ENCODE measurements at regions not wholly inside any gene's neighbourhood (a gene's known extent, or its start where the extent isn't known, plus 50 kb on each side); places are given as distances from the start of the nearest gene placed in this dataset.

DNA sequence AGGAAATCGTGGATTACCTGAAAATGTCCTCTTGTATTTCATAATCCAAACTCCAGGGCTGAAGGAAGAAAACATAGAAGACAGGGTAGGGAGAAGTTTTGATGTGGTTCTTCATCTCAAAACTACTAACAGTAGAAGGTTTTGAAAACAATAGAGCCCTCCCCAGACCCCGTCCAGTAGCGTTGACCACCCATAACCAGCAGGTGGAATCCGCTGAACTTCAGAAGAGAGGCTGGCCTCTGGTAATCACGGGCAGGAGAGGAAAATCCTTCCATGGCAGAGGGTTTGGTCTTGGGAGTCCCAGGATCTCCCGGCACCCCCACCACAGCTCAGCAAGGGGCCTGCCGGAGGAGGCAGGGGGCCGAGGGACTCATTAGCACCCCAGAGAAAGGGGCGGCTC is 333.4 kb upstream of the RNF32 start:
- TF ChIP-seq SUZ12 (IDR thresholded peaks at IDR 0.05) (no peak), FOXK2 (IDR thresholded peaks at IDR 0.05) (no peak), CTBP1 (IDR thresholded peaks at IDR 0.05; ENCODE audit: borderline replicate concordance) (no peak), NFRKB (IDR thresholded peaks at IDR 0.05) (no peak), TARDBP (IDR thresholded peaks at IDR 0.05) (no peak), FOXM1 (IDR thresholded peaks at IDR 0.05; ENCODE audit: borderline replicate concordance) (no peak), SP1 (IDR thresholded peaks at IDR 0.05) (no peak), BHLHE40 (IDR thresholded peaks at IDR 0.05; ENCODE audit: borderline replicate concordance) (no peak), ZNF384 (IDR thresholded peaks at IDR 0.05) (no peak), L3MBTL2 (conservative IDR thresholded peaks at IDR 0.05) (no peak), FOXA1 (IDR thresholded peaks at IDR 0.05) (no peak), LEF1 (IDR thresholded peaks at IDR 0.05; ENCODE audit: borderline replicate concordance) (no peak)
- TF ChIP-seq, protein P1, sequence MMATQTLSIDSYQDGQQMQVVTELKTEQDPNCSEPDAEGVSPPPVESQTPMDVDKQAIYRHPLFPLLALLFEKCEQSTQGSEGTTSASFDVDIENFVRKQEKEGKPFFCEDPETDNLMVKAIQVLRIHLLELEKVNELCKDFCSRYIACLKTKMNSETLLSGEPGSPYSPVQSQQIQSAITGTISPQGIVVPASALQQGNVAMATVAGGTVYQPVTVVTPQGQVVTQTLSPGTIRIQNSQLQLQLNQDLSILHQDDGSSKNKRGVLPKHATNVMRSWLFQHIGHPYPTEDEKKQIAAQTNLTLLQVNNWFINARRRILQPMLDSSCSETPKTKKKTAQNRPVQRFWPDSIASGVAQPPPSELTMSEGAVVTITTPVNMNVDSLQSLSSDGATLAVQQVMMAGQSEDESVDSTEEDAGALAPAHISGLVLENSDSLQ (IDR thresholded peaks at IDR 0.05): no peak
